Transverse colon (tissue), 4 donors: ENCODE measurements at regions not wholly inside any gene's neighbourhood (a gene's known extent, or its start where the extent isn't known, plus 50 kb on each side); places are given as distances from the start of the nearest gene placed in this dataset.

Experiments
- DNase-seq: peaks from one replicate; pipeline ENCODE4 v3.0.0-alpha.2; 2019
- H3K27ac ChIP-seq, 4 donors: fragments of 200-600 bp; sonication (generic); 2 replicates each; pipeline ENCODE4 v1.5.1; 2016 to 2018; ENCODE audit warnings: inconsistent platforms in 4 of 4
- H3K27me3 ChIP-seq: fragments of 200-600 bp; sonication (generic); 2 replicates; pipeline ENCODE4 v1.5.1; 2017; ENCODE audit warnings: inconsistent platforms
- H3K36me3 ChIP-seq, 4 donors: fragments of 200-600 bp; sonication (generic); 2 replicates each; pipeline ENCODE4 v1.5.1; 2017 to 2019; ENCODE audit warnings: inconsistent platforms in 4 of 4
- H3K4me1 ChIP-seq, 4 donors: fragments of 200-600 bp; sonication (generic); 2 replicates each; pipeline ENCODE4 v1.5.1; 2017 to 2020; ENCODE audit warnings: inconsistent platforms in 4 of 4
- H3K4me3 ChIP-seq, 4 donors: fragments of 200-600 bp; sonication (generic); 1 replicate in 1 of 4; 2 replicates in 3 of 4; pipeline versions ENCODE4 v1.5.1 to v1.6.1; 2017 to 2019; ENCODE audit warnings: inconsistent platforms in 4 of 4
- H3K9me3 ChIP-seq, 2 donors: fragments of 200-600 bp; sonication (generic); 2 replicates each; pipeline ENCODE4 v1.5.1; 2017 to 2019; ENCODE audit warnings: inconsistent platforms in 2 of 2
- EP300 ChIP-seq: sonication (generic); formaldehyde crosslinking; IDR thresholded peaks from one replicate; pipeline ENCODE4 v1.6.1; 2017; ENCODE audit warnings: antibody characterized with exemption, low read depth
- POLR2A ChIP-seq: fragments of 450-650 bp; IDR thresholded peaks from one replicate; pipeline ENCODE4 v1.6.1; 2016; ENCODE audit warnings: antibody characterized with exemption, mild to moderate bottlenecking, moderate library complexity
- POLR2AphosphoS5 ChIP-seq, 3 donors: sonication (generic); formaldehyde crosslinking; IDR thresholded peaks; one replicate each; pipeline ENCODE4 v1.6.1; 2016; ENCODE audit warnings: antibody characterized with exemption in 3 of 3
- WGBS, 2 donors: methylation state at CpG; one replicate each; pipeline ENCODE4 v1.1.5; 2018; ENCODE audit warnings: low coverage in 1 of 2; 5-methylcytosine and 5-hydroxymethylcytosine counted together
- in situ Hi-C, 4 donors: fragments of 200-750 bp; cut with MboI; loops; one replicate each; pipeline versions ENCODE4 v1.15.0 to v1.15.1; 2017; ENCODE audit warnings: low sequenced_read_pairs in 3 of 4, low pct_ligation_motif_present in 1 of 4, low pct_unique_long_range_greater_than_20kb in 1 of 4
- intact Hi-C: fragments of 100-400 bp; cut with DNase I; formaldehyde crosslinking; loops from one replicate; pipeline ENCODE4 v1.15.1; 2023; ENCODE audit warnings: low total_unique reads
- TF ChIP-seq, protein P1 (sequence below), 5 experiments: fragments of 200-600 bp in 3 of 5; fragments of 450-650 bp in 2 of 5; sonication (generic) in 3 of 5; IDR thresholded peaks; 1 replicate in 2 of 5; 2 replicates in 3 of 5; pipeline ENCODE4 v1.5.1; 2016 to 2017; ENCODE audit warnings: antibody characterized with exemption in 5 of 5, inconsistent platforms in 3 of 5, mild to moderate bottlenecking in 2 of 5, moderate library complexity in 1 of 5

DNA sequence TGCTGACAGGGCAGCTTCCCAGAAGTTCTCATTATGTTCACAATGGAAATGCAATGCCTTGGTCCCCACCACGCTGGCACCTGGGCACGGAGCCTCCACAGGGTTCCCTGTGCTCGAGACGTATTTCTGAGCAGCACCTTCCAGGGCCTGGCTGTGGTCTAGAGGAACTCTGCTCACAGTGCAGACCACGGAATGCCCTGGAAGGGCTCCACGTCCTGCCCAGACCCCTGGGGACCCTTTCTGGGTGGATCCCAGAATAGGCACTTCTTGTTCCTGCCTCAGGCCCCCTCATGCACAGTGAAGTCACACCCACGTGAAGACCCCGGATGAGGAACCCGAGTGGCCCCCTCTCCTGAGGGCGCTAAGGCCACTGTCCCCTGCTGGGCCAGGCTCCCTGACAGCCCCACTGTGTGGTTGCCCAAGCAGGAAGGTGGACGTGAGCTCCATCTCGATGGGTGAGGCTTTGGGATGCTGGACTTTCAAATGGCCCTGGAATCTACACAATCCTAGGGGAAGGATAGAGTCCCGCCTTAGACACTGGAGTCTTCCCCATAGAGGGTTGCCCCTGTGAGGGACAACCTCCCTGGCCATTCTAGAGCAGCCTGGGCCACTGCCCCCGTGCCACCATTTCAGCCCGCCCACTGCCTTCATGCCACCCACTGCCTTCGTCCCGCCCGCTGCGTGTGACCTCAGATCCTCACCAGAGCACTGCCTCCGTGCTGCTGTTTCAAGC, 1106.8 kb downstream of the BRD1 start:
- Histone ChIP-seq H3K27ac (no peak overlapping the region), H3K27me3 (no peaks in the 10 kb centered on the region), H3K9me3 (no peaks in the 10 kb centered on the region), H3K4me3 (no peak overlapping the region), H3K36me3 (no peaks in the 10 kb centered on the region), H3K4me1 (no peaks in the 10 kb centered on the region)
- intact Hi-C loops (no loop called here), in situ Hi-C loops (no loop called here)
- DNase-seq: no peak
- TF ChIP-seq EP300 (no peak), POLR2A (no peak), POLR2AphosphoS5 (IDR thresholded peaks at IDR 0.05) (no peak)
- TF ChIP-seq, protein P1, sequence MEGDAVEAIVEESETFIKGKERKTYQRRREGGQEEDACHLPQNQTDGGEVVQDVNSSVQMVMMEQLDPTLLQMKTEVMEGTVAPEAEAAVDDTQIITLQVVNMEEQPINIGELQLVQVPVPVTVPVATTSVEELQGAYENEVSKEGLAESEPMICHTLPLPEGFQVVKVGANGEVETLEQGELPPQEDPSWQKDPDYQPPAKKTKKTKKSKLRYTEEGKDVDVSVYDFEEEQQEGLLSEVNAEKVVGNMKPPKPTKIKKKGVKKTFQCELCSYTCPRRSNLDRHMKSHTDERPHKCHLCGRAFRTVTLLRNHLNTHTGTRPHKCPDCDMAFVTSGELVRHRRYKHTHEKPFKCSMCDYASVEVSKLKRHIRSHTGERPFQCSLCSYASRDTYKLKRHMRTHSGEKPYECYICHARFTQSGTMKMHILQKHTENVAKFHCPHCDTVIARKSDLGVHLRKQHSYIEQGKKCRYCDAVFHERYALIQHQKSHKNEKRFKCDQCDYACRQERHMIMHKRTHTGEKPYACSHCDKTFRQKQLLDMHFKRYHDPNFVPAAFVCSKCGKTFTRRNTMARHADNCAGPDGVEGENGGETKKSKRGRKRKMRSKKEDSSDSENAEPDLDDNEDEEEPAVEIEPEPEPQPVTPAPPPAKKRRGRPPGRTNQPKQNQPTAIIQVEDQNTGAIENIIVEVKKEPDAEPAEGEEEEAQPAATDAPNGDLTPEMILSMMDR (IDR thresholded peaks at IDR 0.05): no peak
- 89% methylated on average over 19 of the region's 20 CpGs; no CpG with 5 or more reads in 1 of the 2 donors for WGBS, 2 donors

DNA sequence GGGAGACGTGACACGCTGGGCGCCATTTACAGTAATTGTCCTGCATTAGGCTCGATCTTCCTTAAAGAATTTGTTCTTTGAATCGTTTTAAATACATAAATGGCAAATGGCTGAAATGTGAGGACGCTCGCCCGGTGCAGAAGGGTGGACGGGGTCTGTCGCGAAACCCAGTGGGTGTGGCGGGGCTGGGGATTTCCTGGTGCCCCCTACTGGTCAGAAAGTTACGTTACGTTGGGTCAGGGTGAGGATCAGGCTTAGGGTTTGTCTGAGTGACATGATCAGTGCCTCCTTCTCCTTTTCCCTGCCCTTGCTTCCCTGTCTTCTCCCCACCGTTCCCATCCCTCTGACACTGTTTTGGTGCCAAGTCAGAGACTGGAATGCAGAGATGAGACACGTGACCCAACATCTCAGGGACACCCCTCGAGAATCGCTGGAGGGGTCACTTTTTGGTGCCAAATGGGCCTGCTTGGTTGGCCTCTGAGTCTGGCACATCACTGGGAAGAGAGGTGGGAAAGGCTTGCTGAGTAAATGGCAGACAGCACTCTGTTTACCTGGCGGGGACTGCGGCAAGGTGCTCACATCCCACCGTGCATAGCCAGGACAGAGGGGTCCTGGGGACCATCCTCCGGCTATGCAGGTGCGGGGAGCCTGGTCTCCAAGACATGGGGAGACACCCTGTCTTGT, 1107.6 kb downstream of the BRD1 start:
- no peaks in the 10 kb centered on the region for H3K27me3 ChIP-seq
- intact Hi-C loops (no loop called here), in situ Hi-C loops (no loop called here)
- no peaks in the 10 kb centered on the region for H3K36me3 ChIP-seq
- no peak overlapping the region for H3K27ac ChIP-seq
- H3K4me3 ChIP-seq: no peak overlapping the region
- no peaks in the 10 kb centered on the region for H3K9me3 ChIP-seq
- no peaks in the 10 kb centered on the region for H3K4me1 ChIP-seq
- DNase-seq: no peak
- 65 to 78% methylated on average over 4 to 23 of the region's 23 CpGs for WGBS, 2 donors
- TF ChIP-seq, protein P1 (IDR thresholded peaks at IDR 0.05): no peak
- TF ChIP-seq POLR2AphosphoS5 (IDR thresholded peaks at IDR 0.05) (no peak), EP300 (no peak), POLR2A (no peak)

DNA sequence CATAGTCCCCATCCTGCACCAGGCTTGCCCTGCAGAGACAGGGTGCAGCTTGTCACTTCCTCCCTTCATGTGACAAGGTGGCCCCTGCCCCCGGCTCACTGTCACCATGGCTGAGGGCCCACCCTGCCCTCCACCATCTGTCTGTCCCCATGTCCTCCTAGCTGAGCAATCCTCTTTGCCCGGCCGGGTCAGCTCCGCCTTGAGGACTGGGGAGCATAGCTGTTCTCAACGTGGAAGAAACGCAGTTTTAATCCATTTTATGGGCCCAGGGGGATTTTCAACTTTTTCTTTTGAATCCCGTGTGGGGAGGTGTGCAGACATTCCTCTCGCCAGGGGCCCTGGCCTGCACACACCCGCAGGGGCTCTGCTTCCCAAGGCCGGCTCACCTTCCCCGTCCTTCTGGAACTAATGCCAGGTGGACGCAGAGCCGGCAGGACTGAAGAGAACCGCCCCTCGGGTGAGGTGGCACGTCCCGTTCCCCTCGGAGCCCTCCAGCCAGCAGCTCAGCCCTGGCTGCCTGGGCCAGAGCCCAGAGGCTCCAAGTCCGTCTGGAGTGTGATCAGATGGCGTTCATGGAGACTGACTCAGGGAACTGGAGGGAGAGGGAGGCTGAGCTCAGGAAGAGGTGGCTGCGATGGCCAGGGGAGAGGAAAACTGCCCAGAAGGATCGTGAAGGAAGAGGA, 1108.7 kb downstream of the BRD1 start:
- no peaks in the 10 kb centered on the region for H3K9me3 ChIP-seq
- no peak overlapping the region for H3K4me3 ChIP-seq
- H3K27ac ChIP-seq: no peak overlapping the region
- H3K36me3 ChIP-seq: no peaks in the 10 kb centered on the region
- no peak for DNase-seq
- no peaks in the 10 kb centered on the region for H3K4me1 ChIP-seq
- TF ChIP-seq EP300: no peak
- in situ Hi-C loops: no loop called here
- intact Hi-C loops: no loop called here
- 73% methylated on average over 22 of the region's 22 CpGs; no CpG with 5 or more reads in 1 of the 2 donors for WGBS, 2 donors
- H3K27me3 ChIP-seq: no peaks in the 10 kb centered on the region

DNA sequence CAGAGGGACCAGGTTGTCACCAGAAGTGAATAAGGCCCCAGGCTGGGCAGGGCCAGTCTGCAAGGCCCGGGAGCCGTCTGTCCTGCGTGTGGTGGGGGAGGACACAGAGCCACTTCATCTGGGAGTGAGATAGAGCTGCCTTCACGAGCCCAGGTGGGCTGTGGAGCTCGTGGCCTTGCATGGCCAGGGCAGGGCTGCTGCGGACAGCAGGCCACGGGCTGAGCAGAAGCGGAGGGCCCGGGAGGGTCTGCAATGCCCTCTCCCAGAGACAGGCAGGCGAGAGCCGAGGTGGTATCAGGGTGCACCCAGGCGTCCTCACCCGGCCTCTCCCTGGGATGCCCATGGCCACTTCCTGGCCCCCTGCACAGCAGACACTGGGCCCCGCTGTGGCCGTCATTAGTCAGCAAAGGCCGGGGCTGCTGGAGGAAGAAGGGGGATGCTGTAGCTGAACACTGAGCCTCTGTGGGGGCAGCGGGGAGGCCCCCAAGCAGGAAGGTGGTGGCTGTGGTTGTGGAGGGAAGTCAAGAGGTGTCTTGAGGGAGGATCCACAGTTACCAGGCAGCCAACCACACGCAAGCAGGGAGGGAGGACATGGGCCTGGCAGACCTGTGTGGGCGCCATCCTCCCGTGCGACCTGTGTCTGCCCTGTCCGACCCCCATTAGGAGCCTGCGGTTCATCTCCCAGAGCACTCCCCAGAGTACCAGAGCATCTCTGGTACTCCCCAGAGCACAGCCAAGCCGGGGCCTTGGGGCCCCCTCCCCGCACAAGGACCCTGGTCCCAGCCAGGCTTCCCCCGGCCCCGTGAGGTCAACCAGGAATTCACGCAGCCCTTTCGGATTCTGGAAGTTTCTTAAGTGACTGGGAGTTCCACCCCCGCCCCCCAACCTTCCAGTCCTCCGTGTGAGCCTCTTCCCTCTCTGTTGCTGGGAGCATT, 1109.5 kb downstream of the BRD1 start:
- Histone ChIP-seq H3K9me3 (no peaks in the 10 kb centered on the region), H3K4me1 (no peaks in the 10 kb centered on the region), H3K27ac (no peak overlapping the region), H3K4me3 (no peak overlapping the region), H3K36me3 (no peaks in the 10 kb centered on the region), H3K27me3 (no peaks in the 10 kb centered on the region)
- no peak for TF ChIP-seq POLR2A
- TF ChIP-seq, protein P1 (IDR thresholded peaks at IDR 0.05): no peak
- TF ChIP-seq EP300: no peak
- TF ChIP-seq POLR2AphosphoS5 (IDR thresholded peaks at IDR 0.05): no peak
- in situ Hi-C loops: no loop called here
- WGBS, 2 donors: 74 to 80% methylated on average over 1 to 31 of the region's 31 CpGs
- intact Hi-C loops: no loop called here
- DNase-seq: no peak
